ENCODE measurements at regions not wholly inside any gene's neighbourhood (a gene's known extent, or its start where the extent isn't known, plus 50 kb on each side); places are given as distances from the start of the nearest gene placed in this dataset.

- H3K9me3 ChIP-seq, result no peaks in the 10 kb centered on the region
- TF ChIP-seq CTCF (IDR thresholded peaks at IDR 0.05), result no peak
- intact Hi-C loops (cut with DNase I), result no loop called here
- H3K36me3 ChIP-seq, result no peaks in the 10 kb centered on the region
- DNase-seq, result no peak
- no peaks in the 10 kb centered on the region for H3K27me3 ChIP-seq
- H3K27ac ChIP-seq, result no peak overlapping the region
- H3K4me1 ChIP-seq, result no peaks in the 10 kb centered on the region
- no peak overlapping the region for H3K4me3 ChIP-seq
- ATAC-seq, result no peak
These were observed 368.7 kb downstream of the HAO1 start for GRCh38 chr20:7571521-7572055.

GRCh38 chr20:7579888-7580287, 360.4 kb downstream of the HAO1 start:
- H3K27ac ChIP-seq, result no peak overlapping the region
- ATAC-seq, result no peak
- TF ChIP-seq CTCF (IDR thresholded peaks at IDR 0.05), result no peak
- intact Hi-C loops (cut with DNase I), result no loop called here
- H3K9me3 ChIP-seq, result no peaks in the 10 kb centered on the region
- no peaks in the 10 kb centered on the region for H3K36me3 ChIP-seq
- H3K4me3 ChIP-seq, result no peak overlapping the region
- DNase-seq, result no peak
- no peaks in the 10 kb centered on the region for H3K27me3 ChIP-seq
- no peaks in the 10 kb centered on the region for H3K4me1 ChIP-seq

- intact Hi-C loops (cut with DNase I), result no loop called here
- no peak for ATAC-seq
These were observed 355.1 kb downstream of the HAO1 start for GRCh38 chr20:7585126-7585679.

GRCh38 chr20:7586481-7586880, 353.8 kb downstream of the HAO1 start:
- H3K9me3 ChIP-seq, result no peaks in the 10 kb centered on the region
- no peaks in the 10 kb centered on the region for H3K27me3 ChIP-seq
- no peaks in the 10 kb centered on the region for H3K36me3 ChIP-seq
- no peaks in the 10 kb centered on the region for H3K4me1 ChIP-seq
- intact Hi-C loops (cut with DNase I), result no loop called here
- TF ChIP-seq CTCF (IDR thresholded peaks at IDR 0.05), result no peak
- ATAC-seq (no peak), DNase-seq (no peak)
- no peak overlapping the region for H3K27ac ChIP-seq
- no peak overlapping the region for H3K4me3 ChIP-seq

More at GRCh38 chr20:7585126-7585679, 355.1 kb downstream of the HAO1 start:
- Histone ChIP-seq H3K27me3 (no peaks in the 10 kb centered on the region), H3K4me1 (no peaks in the 10 kb centered on the region), H3K27ac (no peak overlapping the region), H3K4me3 (no peak overlapping the region), H3K36me3 (no peaks in the 10 kb centered on the region), H3K9me3 (no peaks in the 10 kb centered on the region)
- no peak for TF ChIP-seq CTCF (IDR thresholded peaks at IDR 0.05)
- DNase-seq, result no peak

- H3K4me1 ChIP-seq, result no peaks in the 10 kb centered on the region
- ATAC-seq (no peak), DNase-seq (no peak)
- H3K4me3 ChIP-seq, result no peak overlapping the region
- no peaks in the 10 kb centered on the region for H3K27me3 ChIP-seq
- no peak overlapping the region for H3K27ac ChIP-seq
- no peaks in the 10 kb centered on the region for H3K36me3 ChIP-seq
- intact Hi-C loops (cut with DNase I), result no loop called here
- H3K9me3 ChIP-seq, result peaks cover 0 to 3% of the 10 kb centered on the region in 2 donors
- no peak for TF ChIP-seq CTCF (IDR thresholded peaks at IDR 0.05)
These were observed 351.1 kb downstream of the HAO1 start for GRCh38 chr20:7589164-7589563.
